OCI-LY3 (cell line): ENCODE measurements at regions not wholly inside any gene's neighbourhood (a gene's known extent, or its start where the extent isn't known, plus 50 kb on each side); places are given as distances from the start of the nearest gene placed in this dataset.

ENCODE experiments used
- H2AFZ ChIP-seq: fragments of 200-600, 300-600 bp; shearing (Covaris generic); 2 replicates; pipeline ENCODE4 v1.6.0; 2014; ENCODE audit warnings: antibody characterized with exemption, low read depth, low read length
- H3K27ac ChIP-seq: fragments of 200-600, 300-600 bp; sonication (generic); 2 replicates; pipeline ENCODE4 v1.5.1; 2014; ENCODE audit warnings: mild to moderate bottlenecking, low read length, moderate library complexity, mixed read lengths
- H3K27me3 ChIP-seq: fragments of 200-600, 300-600 bp; sonication (generic); 2 replicates; pipeline ENCODE4 v1.6.1; 2014; ENCODE audit warnings: low read depth, low read length, mixed read lengths
- H3K36me3 ChIP-seq: fragments of 200-600, 300-600 bp; sonication (generic); replicated peaks from 2 replicates; pipeline ENCODE3; 2014; ENCODE audit warnings: low read depth, low read length, mixed read lengths
- H3K4me1 ChIP-seq: fragments of 300-600, 200-600 bp; sonication (generic); 2 replicates; pipeline ENCODE4 v1.6.1; 2014; ENCODE audit warnings: low read length, mixed read lengths
- H3K4me2 ChIP-seq: fragments of 200-600, 300-600 bp; sonication (generic); 2 replicates; pipeline ENCODE4 v1.6.1; 2014; ENCODE audit warnings: low read length, mixed read lengths
- H3K4me3 ChIP-seq: fragments of 300-600, 200-600 bp; sonication (generic); 2 replicates; pipeline ENCODE4 v1.5.1; 2014; ENCODE audit warnings: antibody characterized with exemption, mild to moderate bottlenecking, low read length, moderate library complexity
- H3K79me2 ChIP-seq: fragments of 300-600, 200-600 bp; shearing (Covaris generic); 2 replicates; pipeline ENCODE4 v1.6.1; 2014; ENCODE audit warnings: mild to moderate bottlenecking, low read length, mixed read lengths
- H3K9ac ChIP-seq: fragments of 300-600, 200-600 bp; shearing (Covaris generic); 2 replicates; pipeline ENCODE4 v1.6.0; 2014; ENCODE audit warnings: mild to moderate bottlenecking, low read length, moderate library complexity
- H3K9me3 ChIP-seq: fragments of 200-600, 300-600 bp; shearing (Covaris generic); 2 replicates; pipeline ENCODE4 v1.6.1; 2014; ENCODE audit warnings: low read length, mixed read lengths; ENCODE audit not compliant: insufficient read depth
- H4K20me1 ChIP-seq: fragments of 200-600, 300-600 bp; sonication (generic); 2 replicates; pipeline ENCODE4 v1.6.1; 2016; ENCODE audit warnings: low read length, mixed read lengths; ENCODE audit not compliant: insufficient read depth
- CTCF ChIP-seq: fragments of 200-600, 300-600 bp; sonication (generic); IDR thresholded peaks from 2 replicates; pipeline ENCODE4 v1.5.1; 2014; ENCODE audit warnings: antibody characterized with exemption, low read length, low read depth
- EZH2phosphoT487 ChIP-seq: fragments of 200-600 bp; shearing (Covaris generic); IDR thresholded peaks from 2 replicates; pipeline ENCODE4 v1.6.1; 2018; ENCODE audit warnings: antibody characterized with exemption, mixed run types, low read depth

DNA sequence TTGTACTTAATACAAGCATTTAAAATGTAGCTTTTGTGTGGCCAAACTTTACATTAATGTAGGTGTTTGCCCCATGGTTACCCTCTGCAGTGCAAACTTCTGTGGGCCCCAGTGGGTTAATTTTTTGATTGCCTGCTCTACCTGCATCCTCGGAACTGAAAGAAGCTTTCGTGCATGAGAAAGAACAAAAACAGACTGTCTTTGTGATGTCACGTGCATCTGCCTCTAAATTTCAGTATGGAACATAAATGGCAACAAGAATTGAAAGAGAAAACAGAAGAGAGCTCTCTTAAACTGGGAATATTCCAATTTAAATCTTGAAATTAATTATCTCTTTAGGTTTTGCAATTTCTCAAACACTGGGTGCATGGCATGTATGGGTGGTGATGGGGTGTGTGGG lies 182.4 kb upstream of the LCORL start:
- H3K4me2 ChIP-seq, result peak overlapping the region; percentile 11; the same call in 1 of the 2 replicates
- H3K4me1 ChIP-seq, result peaks cover 8% of the 10 kb centered on the region; the same call in 1 of the 2 replicates
- H3K27me3 ChIP-seq, result peaks cover 25% of the 10 kb centered on the region
- no peaks in the 10 kb centered on the region for H4K20me1 ChIP-seq
- H3K36me3 ChIP-seq, result no peaks in the 10 kb centered on the region
- no peak overlapping the region for H3K4me3 ChIP-seq
- H3K27ac ChIP-seq, result no peak overlapping the region
- no peaks in the 10 kb centered on the region for H3K79me2 ChIP-seq
- no peak overlapping the region for H3K9ac ChIP-seq
- H3K9me3 ChIP-seq, result no peaks in the 10 kb centered on the region
- TF ChIP-seq EZH2phosphoT487 (no peak), CTCF (no peak)
- no peak overlapping the region for H2AFZ ChIP-seq

DNA sequence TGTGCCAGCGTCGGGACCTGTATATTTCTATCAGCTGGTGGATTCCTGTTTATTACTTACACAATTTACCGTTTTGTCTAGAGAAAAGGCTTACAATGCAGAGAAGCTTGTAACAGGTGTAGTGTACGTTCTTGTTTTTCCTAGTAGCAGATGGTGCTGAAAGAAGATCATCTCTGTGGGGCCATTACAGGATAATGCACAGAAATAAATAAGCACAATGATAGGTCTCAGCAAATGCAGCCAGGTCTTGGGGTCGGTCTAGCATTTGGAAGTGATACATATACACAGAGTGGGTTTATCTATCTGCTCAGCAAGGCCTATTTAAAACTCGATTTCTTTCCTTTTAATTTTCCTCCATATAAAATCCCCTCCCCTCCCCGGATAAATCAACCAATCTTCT lies 180.9 kb upstream of the LCORL start:
- H3K4me3 ChIP-seq, result no peak overlapping the region
- no peak for TF ChIP-seq CTCF
- TF ChIP-seq EZH2phosphoT487, result no peak
- H3K9ac ChIP-seq, result no peak overlapping the region
- no peak overlapping the region for H2AFZ ChIP-seq
- H3K79me2 ChIP-seq, result no peaks in the 10 kb centered on the region
- H3K9me3 ChIP-seq, result no peaks in the 10 kb centered on the region
- H3K27ac ChIP-seq, result no peak overlapping the region
- H3K36me3 ChIP-seq, result no peaks in the 10 kb centered on the region
- H4K20me1 ChIP-seq, result no peaks in the 10 kb centered on the region
- H3K4me1 ChIP-seq, result peaks cover 10% of the 10 kb centered on the region
- H3K4me2 ChIP-seq, result no peak overlapping the region
- peaks cover 12% of the 10 kb centered on the region; the same call in 1 of the 2 replicates for H3K27me3 ChIP-seq

- Histone ChIP-seq H4K20me1 (no peaks in the 10 kb centered on the region), H3K36me3 (no peaks in the 10 kb centered on the region), H3K4me2 (no peak overlapping the region), H3K4me3 (no peak overlapping the region), H3K9ac (no peak overlapping the region), H3K27ac (no peak overlapping the region), H2AFZ (no peak overlapping the region), H3K9me3 (no peaks in the 10 kb centered on the region), H3K79me2 (no peaks in the 10 kb centered on the region), H3K27me3 (peaks cover 10% of the 10 kb centered on the region; the same call in 1 of the 2 replicates), H3K4me1 (peaks cover 15% of the 10 kb centered on the region)
- TF ChIP-seq CTCF, result no peak
- TF ChIP-seq EZH2phosphoT487, result no peak
Measured at GRCh38 chr4:18201885-18202284, 180.3 kb upstream of the LCORL start.

DNA sequence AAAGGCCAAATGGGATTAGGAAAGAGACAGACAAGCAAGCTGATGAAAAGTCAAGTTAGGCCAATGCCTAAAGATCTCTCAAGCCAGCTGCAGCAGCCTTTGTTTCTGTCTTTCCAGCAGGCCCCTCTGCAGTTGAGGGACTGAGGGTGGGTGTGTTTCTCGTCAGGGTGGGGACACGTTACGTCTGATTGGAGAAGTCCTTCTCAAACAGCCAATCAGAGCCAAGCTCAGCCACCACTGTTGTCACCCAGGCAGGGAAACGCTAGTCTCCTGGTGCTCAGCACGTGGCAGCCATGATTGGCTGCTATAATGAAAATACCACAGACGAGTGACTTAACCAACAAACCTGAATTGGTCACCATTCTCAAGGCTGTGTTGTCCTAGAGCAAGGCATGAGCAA lies 177.1 kb upstream of the LCORL start:
- Histone ChIP-seq H2AFZ (no peak overlapping the region), H3K9me3 (no peaks in the 10 kb centered on the region), H4K20me1 (no peaks in the 10 kb centered on the region), H3K27me3 (0 out of 2 replicates have a peak, but pooled peaks cover 5% of the 10 kb centered on the region), H3K27ac (no peak overlapping the region), H3K4me3 (no peak overlapping the region), H3K36me3 (no peaks in the 10 kb centered on the region), H3K9ac (no peak overlapping the region), H3K79me2 (no peaks in the 10 kb centered on the region), H3K4me2 (no peak overlapping the region), H3K4me1 (peaks cover 8% of the 10 kb centered on the region)
- no peak for TF ChIP-seq CTCF
- no peak for TF ChIP-seq EZH2phosphoT487
